Endodermal cell (in vitro differentiated cells): ENCODE measurements at regions not wholly inside any gene's neighbourhood (a gene's known extent, or its start where the extent isn't known, plus 50 kb on each side); places are given as distances from the start of the nearest gene placed in this dataset.

Experiments
- DNase-seq: peaks from one replicate; pipeline ENCODE4 v3.0.0-alpha.2; 2017
- H3K27ac ChIP-seq: 2 replicates; pipeline ENCODE4 v1.5.1; 2013; ENCODE audit warnings: mild to moderate bottlenecking, low read depth, low read length, moderate library complexity
- H3K27me3 ChIP-seq: 2 replicates; pipeline ENCODE4 v1.6.1; 2013; ENCODE audit warnings: mild to moderate bottlenecking, low read length, moderate library complexity; ENCODE audit not compliant: insufficient read depth, control insufficient read depth, poor library complexity, severe bottlenecking
- H3K36me3 ChIP-seq: 2 replicates; pipeline ENCODE4 v1.7.0; 2013; ENCODE audit warnings: mild to moderate bottlenecking, low read length, moderate library complexity; ENCODE audit not compliant: control insufficient read depth, insufficient read depth
- H3K4me1 ChIP-seq: one replicate; pipeline ENCODE4 v1.7.0; 2013; ENCODE audit warnings: low read length; ENCODE audit not compliant: control insufficient read depth, insufficient read depth
- H3K4me3 ChIP-seq: 2 replicates; pipeline ENCODE4 v1.5.1; 2013; ENCODE audit warnings: mild to moderate bottlenecking, low read length, moderate library complexity
- H3K9ac ChIP-seq: 2 replicates; pipeline ENCODE4 v1.6.1; 2013; ENCODE audit warnings: mild to moderate bottlenecking, low read length, moderate library complexity; ENCODE audit not compliant: poor library complexity, severe bottlenecking; ENCODE audit errors: extremely low read depth
- H3K9me3 ChIP-seq: 2 replicates; pipeline ENCODE4 v1.6.1; 2013; ENCODE audit warnings: mild to moderate bottlenecking, low read length, moderate library complexity; ENCODE audit not compliant: control insufficient read depth
- H3K27ac Mint-ChIP-seq: 2 replicates; pipeline ENCODE4 v1.8.0; 2020; ENCODE audit warnings: mixed read lengths
- H3K27me3 Mint-ChIP-seq: 2 replicates; pipeline ENCODE4 v1.8.0; 2021; ENCODE audit warnings: mild to moderate bottlenecking, mixed read lengths; ENCODE audit not compliant: insufficient read depth
- H3K36me3 Mint-ChIP-seq: 2 replicates; pipeline ENCODE4 v1.8.0; 2020; ENCODE audit warnings: low read depth, mixed read lengths
- H3K4me1 Mint-ChIP-seq: 2 replicates; pipeline ENCODE4 v1.8.0; 2020; ENCODE audit warnings: mixed read lengths
- H3K4me3 Mint-ChIP-seq: 2 replicates; pipeline ENCODE4 v1.8.0; 2020; ENCODE audit warnings: mild to moderate bottlenecking, moderate library complexity, mixed read lengths
- H3K9me3 Mint-ChIP-seq: 2 replicates; pipeline ENCODE4 v1.8.0; 2020; ENCODE audit warnings: mild to moderate bottlenecking, mixed read lengths
- CTCF ChIP-seq: fragments of 200-600 bp; sonication (generic); conservative IDR thresholded peaks from 2 replicates; pipeline ENCODE4 v1.5.0; 2021; ENCODE audit warnings: antibody characterized with exemption, mild to moderate bottlenecking
- whole genome bisulfite sequencing, 2 experiments: methylation state at CpG; one replicate each; pipeline versions ENCODE4 v1.1.5 to v1.1.7; 2013; ENCODE audit warnings: missing lambda C conversion rate in 2 of 2, mixed read lengths in 1 of 2; ENCODE audit not compliant: insufficient coverage in 1 of 2, insufficient read length in 1 of 2; 5-methylcytosine and 5-hydroxymethylcytosine counted together

DNA sequence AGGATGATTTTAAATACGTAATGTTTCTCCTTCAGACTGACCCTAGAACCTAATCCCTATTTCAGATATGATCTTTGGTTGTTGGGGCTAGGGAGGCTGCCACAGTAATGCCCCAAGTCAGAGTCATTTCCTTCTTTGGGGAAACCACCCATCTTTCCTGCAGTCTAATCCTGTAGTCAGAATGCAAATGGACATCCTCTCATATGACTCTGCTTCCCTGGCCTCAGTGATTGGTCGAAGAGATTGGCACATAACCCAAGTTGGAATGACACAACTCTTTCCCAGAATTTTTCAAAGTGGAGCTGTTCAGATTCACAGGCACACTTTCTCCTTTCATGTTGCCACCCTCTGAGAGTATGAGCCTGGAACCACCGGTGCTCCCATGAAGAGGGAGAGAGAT, 58.8 kb upstream of the ZNF644 start:
- H3K36me3 Mint-ChIP-seq = no peaks in the 10 kb centered on the region
- H3K27me3 Mint-ChIP-seq = peaks cover 7% of the 10 kb centered on the region
- H3K4me1 Mint-ChIP-seq = peaks cover 1% of the 10 kb centered on the region
- H3K9me3 Mint-ChIP-seq = peaks cover 5% of the 10 kb centered on the region
- H3K27ac Mint-ChIP-seq = no peak overlapping the region
- H3K9ac ChIP-seq = no peak overlapping the region
- no peak overlapping the region for H3K4me3 ChIP-seq
- H3K27me3 ChIP-seq = no peaks in the 10 kb centered on the region
- no peak for TF ChIP-seq CTCF
- peaks cover 8% of the 10 kb centered on the region for H3K9me3 ChIP-seq
- WGBS, 2 experiments = 80 to 99% methylated on average over 1 to 3 of the region's 3 CpGs
- no peak for DNase-seq
- H3K4me1 ChIP-seq = no peaks in the 10 kb centered on the region
- no peak overlapping the region for H3K27ac ChIP-seq
- no peaks in the 10 kb centered on the region for H3K36me3 ChIP-seq
- H3K4me3 Mint-ChIP-seq = no peak overlapping the region

- Mint-ChIP-seq H3K4me3 (no peak overlapping the region), H3K9me3 (no peaks in the 10 kb centered on the region), H3K4me1 (peaks cover 1% of the 10 kb centered on the region), H3K27ac (no peak overlapping the region), H3K36me3 (no peaks in the 10 kb centered on the region), H3K27me3 (no peaks in the 10 kb centered on the region)
- Histone ChIP-seq H3K27me3 (no peaks in the 10 kb centered on the region), H3K27ac (no peak overlapping the region), H3K9me3 (no peaks in the 10 kb centered on the region), H3K4me1 (no peaks in the 10 kb centered on the region), H3K4me3 (no peak overlapping the region), H3K9ac (no peak overlapping the region), H3K36me3 (no peaks in the 10 kb centered on the region)
- WGBS, 2 experiments = no CpG with 5 or more reads among the region's 13 CpGs
- no peak for DNase-seq
- TF ChIP-seq CTCF = no peak
These were observed 57.0 kb upstream of the ZNF644 start for GRCh38 chr1:91078859-91079258.

DNA sequence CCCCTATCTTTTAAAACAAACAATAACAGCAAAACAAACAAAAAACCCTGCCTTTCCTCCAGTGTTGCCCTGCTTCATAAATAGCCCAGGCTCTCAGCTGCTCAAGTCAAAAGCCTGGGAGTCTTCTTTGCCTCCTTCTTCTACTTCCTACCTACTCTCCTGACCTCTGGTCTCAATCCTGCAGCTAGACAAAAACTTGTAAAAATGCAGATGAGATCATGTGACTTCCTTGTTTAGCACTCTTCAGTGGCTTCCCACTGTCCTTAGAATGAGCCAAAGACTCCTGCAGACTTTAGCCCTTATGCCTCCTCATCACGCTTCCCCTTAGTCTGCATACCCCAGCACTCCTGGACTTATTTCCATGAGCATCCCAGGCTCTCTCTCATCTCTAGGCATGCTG, 55.0 kb upstream of the ZNF644 start:
- H3K4me3 Mint-ChIP-seq = no peak overlapping the region
- H3K9me3 Mint-ChIP-seq = no peaks in the 10 kb centered on the region
- H3K27me3 Mint-ChIP-seq = no peaks in the 10 kb centered on the region
- no peak overlapping the region for H3K27ac Mint-ChIP-seq
- Histone ChIP-seq H3K4me1 (no peaks in the 10 kb centered on the region), H3K9ac (no peak overlapping the region), H3K9me3 (no peaks in the 10 kb centered on the region), H3K36me3 (no peaks in the 10 kb centered on the region), H3K27ac (no peak overlapping the region), H3K27me3 (no peaks in the 10 kb centered on the region), H3K4me3 (no peak overlapping the region)
- peaks cover 5% of the 10 kb centered on the region for H3K4me1 Mint-ChIP-seq
- DNase-seq = no peak
- no peaks in the 10 kb centered on the region for H3K36me3 Mint-ChIP-seq
- WGBS, 2 experiments = 93% methylated on average over 1 of the region's 1 CpG; no CpG with 5 or more reads in 1 of the 2 experiments
- TF ChIP-seq CTCF = no peak
